Activated CD4-positive, CD25-positive, alpha-beta regulatory T cell treated with anti-CD3 and anti-CD28 coated beads, Interleukin-2, amount 50 U/mL, for 24 hours (primary cell): ENCODE measurements at regions not wholly inside any gene's neighbourhood (a gene's known extent, or its start where the extent isn't known, plus 50 kb on each side); places are given as distances from the start of the nearest gene placed in this dataset.
A peak's percentile ranks its signal among the peaks of the same experiment; 100 is the strongest.
"Not testable (repeated sequence)": the region's sequence is repeated elsewhere in the genome, so short reads cannot be mapped to it uniquely, and the experiment has no call there.

ENCODE experiments used
- ATAC-seq, 2 donors: fragments of 150-1000 bp; cut with Tn5 transposase; one replicate each; pipeline ENCODE4 v1.10.0; 2021; ENCODE audit warnings: mild to moderate bottlenecking in 1 of 2, moderate library complexity in 1 of 2

DNA sequence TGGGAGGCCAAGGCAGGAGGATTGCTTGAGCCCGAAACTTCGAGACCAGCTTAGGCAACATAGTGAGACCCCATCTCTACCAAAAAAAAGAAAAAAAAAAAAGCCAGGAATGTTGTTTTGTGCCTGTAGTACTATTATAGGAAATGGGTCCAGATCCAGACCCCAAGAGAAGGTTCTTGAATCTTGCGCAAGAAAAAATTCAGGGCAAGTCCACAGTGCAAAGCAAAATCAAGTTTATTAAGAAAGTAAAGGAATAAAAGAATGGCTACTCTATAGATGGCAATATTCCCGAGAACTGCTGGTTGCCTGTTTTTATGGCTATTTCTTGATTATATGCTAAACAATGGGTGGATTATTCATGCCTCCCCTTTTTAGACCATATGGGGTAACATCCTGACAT is 51.2 kb upstream of the RDX start:
- ATAC-seq = no peak

DNA sequence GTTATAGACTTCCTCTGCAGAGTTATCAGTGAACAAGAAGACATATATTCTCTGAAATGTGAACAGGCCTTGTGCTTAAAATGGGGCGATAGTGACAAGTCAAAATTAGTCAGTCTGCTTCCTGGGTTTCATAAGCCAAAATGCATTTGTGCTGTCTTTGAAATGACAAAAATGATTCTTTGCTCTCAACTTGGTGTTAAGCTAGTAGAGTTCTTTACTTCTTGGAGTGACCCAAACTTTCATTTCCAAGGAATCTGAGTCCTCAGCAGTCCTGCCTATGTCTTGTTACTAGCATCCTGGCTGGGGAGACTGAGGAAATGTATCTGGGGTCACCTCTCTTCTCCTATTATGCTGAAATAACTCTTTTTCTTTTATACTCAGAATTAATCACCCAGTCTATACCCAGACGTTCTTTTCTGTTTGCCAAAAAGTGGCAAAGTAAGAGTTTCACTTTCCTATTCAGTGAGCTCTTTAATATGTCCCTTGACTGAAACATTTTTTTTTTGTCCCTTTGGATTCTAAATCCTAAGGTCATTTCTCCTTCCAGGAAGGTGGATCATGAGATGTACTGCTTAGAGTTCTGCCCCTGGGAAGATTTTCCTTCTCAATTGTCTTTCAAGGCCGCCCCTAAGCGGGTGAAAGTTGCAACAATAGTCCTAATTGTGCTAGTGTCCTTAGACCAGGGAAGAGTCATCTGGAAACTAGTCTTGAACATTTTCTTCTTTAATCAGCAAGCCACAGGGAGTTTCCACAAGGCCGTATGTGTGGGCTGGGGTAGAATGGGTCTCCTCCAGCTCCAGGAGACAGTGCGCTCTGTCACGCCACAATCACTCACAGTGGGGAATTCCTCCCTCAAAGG is 53.0 kb upstream of the RDX start:
- ATAC-seq = peak; percentile 81 to 83

DNA sequence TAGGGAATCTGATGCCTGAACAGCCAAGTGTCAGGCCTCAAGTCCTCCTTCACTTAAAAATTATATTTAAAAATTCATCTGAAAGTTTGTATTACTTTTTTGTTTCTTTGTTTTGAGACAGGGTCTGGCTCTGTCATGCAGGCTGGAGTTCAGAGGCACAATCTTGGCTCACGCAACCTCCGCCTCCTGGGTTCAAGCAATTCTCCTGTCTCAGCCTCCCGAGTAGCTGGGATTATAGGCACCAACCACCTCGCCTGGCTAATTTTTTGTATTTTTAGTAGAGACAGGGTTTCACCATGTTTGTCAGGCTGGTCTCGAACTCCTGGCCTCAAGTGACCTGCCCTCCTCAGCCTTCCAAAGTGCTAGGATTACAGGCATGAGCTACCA is 53.6 kb upstream of the RDX start:
- not testable (repeated sequence) for ATAC-seq

DNA sequence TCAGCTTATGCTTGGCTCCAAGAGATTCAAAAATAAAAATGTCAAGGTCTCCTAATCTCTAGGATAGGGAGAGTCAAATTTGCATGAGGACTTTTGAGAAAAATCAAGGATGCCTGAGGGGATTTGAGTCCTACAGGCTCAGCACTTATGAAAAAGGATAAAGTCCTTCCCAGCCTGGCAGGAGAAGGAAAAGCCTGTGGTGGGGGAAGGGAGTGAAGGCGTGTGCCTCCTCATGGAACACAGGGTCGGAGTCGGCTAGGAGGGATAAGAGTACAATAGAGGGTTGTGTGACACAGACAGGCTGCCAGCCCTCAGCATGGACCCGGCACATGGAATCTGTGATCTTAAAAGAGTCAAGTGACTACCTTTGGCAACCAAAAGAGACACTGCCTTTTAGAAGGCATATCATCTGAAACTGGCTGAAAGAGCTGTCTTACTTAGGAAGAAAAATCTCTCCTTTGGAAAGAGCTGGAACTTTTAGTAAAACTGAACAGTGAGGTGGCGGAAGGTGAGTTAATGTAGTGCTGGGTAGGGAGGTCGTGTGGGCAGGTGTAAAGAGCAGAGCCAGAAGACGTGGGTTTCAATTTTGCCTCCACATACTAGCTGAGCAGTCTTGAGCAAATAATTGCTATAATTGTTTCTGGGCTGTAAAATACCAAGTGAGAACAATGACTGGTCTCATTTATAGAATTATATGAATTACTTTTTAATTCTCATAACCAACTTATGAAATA is 58.8 kb upstream of the RDX start:
- ATAC-seq = no peak

DNA sequence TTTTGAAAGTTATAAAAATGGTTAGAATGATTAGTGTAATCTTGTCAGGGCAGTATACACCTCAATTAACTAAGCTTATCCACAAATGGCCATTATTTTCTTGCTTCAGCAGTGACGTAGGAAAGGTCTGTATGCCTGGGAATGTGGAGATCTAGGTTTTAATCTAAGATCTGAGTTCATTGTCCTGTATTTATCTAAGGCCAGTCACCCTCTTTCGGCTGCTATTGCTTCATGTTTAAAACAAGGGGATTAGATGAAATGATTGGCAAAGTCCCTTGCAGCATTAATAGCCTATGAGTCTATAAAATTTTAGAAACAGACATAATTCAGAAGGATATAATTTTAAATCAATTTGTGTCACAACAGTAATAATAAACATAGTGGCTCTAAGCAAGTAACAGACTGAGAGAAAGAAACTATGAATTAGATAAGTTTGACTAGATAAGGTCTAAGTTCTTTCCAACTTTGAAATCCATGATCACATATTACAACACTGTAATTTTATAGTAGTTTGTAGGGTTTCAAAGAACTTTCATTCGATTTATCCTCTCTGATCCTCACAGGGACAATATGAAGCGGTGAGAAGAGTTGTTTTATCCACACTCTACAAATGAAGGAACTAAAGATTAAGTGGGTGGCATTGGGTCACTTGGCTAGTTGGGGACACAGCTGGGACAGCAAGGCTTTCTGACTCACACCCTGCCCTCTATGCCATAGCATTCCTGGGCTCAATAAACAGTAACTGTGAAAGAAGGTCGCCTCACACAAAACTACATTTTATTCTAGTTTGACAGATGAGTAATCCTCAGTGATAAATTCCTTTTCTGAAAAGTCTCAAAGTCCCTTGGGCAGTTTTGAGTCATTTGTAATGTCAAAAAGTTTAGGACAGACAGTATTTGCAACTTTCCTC is 60.6 kb upstream of the RDX start:
- peak; percentile 38 to 64 for ATAC-seq

DNA sequence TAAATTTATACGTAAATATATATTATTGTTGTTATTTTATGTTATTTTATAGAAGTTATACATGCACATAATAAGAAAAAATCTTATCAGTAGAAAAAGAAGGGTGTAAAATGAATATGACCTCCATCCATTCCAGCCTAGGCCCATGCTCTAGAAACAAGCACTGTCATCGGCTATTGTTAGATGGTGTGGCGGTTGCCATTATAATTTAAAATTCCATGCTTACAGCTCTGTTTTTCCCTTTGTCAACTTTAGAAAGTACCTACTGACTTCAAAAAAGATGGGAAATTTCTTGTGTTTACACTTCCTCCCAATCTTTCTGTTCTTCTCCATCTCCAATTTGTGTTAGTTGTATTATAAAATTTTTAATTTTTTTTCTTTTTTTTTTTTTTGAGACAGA is 61.9 kb upstream of the RDX start:
- no peak for ATAC-seq

DNA sequence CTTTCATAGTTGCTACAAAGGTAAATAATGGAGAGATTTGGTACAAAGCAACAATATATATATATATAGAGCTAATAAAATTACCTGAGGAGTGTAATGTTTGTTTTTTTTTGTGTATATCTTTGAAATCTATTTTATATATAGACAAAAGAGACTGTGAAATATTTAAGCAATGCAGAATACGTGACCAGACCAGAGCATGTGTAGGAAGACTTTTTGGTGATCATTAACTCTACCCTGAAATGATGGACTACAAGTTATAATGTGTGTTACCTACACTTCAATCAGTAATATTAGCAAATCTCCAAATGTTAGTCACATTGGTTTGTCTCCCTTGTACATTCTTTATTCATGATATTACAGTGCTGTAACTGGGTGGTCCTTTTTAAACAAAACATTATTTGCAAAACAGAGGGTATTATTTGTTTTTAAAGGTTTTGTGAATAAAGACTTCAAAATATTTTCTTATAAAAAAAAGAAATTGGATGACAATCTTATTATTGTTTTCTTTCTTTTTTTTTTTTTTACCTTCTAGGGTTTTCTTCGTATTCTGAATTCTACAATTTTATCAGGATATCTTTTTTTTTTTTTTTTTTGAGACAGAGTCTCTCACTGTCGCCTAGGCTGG is 64.5 kb upstream of the RDX start:
- ATAC-seq = not testable (repeated sequence)

DNA sequence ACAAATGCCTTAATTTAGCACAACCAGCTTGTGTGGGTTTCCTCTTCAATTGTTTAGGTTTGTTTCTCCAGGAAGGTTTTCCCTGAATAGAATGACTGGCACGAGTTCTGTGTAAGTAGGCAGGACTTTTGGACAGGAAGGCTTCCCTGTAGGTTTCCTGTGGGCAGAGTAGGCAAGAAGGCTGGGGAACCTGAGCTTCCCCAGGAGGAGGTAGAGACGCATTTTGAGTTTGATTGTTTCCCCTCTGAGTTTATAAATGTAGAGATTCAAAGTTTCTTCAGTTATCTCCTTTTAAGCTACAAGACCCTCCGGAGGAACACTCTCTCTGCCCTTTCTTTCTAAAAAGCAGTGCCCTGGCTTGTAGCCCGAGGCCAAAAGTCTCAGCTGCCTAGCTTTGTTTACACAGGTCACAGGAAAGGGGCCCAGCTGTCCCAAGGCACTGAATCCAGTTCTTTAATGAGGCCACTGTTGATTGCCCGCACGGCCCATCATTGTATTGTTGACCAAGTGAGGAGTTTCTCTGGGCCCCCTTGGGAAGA is 66.6 kb upstream of the RDX start:
- ATAC-seq = no peak

DNA sequence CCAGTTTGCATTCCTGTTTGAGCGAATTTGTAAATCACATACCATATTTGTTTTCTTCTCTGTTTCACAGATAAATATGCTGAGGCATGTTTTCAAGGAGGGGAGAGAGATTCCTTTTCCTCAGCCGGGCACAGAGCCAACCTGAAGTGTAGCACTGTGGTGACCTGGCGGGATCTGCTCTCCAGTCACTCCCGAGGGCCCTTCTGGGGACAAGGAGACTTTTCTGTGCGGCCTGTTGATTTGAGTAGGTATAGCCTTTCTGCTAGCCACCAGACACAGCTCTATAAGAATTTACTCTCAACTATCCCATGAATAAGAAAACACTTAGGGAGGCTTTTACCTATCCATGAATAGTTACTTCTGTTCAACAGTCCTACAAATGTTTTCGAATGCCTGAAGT is 63.5 kb upstream of the FDX1 start:
- no peak for ATAC-seq

DNA sequence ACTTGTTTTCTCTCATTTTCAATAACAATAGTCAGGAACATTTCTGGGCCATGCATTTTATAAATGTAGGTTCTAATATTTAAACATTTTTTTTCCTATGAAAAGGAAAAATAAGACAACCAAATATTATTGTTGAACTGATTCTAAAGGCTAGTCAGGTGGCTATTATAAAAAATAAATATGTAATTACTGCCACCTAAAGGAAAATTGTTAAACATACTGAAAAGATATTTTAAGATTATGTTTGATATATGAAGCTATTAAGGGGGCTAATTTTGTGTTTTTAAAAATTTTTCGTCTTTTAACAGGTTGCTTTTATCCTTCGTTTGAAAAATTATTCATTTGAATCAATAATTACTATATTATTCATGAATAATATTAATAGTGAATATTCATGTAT is 62.2 kb upstream of the FDX1 start:
- ATAC-seq = no peak

DNA sequence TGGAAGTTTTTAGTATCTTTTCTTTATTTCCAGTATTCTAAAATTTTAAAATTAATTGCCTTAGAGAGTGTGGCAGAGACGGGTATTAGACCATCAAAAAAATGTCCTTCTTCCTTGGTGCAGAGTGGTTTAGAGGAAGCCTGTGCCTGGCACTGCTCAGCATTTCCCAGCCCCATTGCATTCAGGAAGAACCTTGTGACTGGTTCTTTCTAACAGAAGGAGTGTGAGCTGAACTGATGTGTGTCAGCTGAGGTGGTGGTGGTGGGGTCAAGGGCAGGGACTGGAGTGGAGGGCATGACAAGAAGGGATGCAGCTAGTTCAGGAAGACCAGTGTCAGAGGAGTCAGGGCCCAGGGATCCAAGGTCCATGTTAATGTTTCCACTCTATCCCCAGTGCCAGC is 58.7 kb upstream of the FDX1 start:
- ATAC-seq = no peak

DNA sequence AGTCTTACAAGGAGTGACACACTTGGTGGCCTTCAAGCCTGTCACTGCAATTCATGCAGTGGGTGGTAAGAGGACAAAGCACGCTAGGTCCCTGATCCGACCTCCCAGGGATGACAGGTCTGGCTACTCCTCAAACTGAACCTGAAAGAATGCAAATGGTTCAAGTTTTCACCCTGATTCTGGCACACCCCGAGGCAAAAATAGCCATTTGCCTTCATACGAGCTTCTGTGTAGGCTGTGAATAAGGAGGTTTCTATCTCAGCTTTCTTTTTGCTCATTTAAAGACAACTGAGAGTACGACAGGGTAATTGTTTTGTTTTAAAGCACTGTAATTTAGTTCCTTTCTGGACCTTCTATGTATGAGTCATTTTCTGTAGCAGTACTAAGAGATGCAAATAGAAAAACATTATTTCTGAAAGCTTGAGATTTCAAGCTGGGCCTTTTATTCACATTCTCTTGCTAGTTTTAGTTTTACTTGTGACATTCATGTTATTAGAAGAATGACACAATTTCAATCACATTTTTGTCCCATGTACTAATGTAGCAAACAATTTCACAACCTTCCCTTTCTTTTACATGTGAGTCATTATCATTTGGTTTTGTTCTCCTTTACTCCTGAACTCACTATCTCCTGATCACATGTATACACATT is 56.6 kb upstream of the FDX1 start:
- peak; percentile 81 to 83 for ATAC-seq

DNA sequence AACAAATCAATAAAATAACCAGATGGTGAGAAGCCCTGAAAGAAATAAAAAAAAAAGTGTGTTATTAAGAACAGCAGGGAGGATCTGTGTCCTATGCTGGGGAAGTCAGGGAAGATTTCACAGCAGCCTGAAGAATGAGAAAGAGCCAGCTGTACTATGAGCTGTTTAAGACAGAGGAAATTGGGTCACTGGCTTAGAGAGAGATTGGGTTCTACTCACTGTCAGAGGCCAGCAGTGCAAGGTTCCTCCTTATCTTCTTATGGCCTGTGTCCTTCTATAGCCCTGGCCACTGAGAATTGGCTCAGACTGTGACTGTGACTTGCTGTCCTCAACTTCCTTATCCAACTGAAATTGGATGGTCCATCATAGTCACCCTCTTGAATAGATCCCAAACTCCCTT is 54.8 kb upstream of the FDX1 start:
- ATAC-seq = no peak

DNA sequence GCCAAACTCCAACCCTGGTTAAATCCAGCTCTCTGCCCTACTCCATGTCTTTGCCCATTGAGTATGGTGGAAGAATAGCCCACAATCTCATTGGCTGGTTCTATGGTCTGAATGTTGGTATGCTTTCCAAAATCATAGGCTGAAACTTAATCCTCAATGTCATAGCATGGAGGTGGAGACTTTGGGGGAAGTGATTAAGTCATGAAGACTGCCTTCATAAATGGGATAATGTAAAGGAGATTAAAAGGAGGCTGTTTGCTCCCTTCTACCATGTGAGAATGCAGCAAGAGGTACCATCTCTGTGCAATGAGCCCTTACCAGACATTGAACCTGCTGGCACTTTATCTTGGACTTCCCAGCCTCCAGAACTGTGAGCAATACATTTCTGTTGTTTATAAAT is 54.4 kb upstream of the FDX1 start:
- no peak for ATAC-seq

DNA sequence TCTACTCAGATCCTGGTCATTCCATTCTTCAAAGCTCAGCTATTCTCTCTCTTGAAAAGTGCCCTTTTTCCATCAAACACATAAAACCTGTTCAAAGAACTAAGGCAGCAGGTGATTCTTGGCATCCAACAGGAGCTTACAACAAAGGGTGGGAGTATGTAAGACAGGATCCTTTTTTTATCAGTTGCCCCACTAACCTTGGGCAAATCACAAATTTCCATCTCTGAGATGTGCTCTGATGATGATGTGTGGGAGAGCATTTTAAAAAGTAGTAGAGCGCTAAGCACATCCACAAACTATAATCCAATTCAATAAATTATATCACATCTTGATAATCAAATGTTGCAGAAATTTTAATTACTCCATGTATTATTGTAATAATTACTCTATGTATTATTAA is 53.7 kb upstream of the FDX1 start:
- no peak for ATAC-seq

DNA sequence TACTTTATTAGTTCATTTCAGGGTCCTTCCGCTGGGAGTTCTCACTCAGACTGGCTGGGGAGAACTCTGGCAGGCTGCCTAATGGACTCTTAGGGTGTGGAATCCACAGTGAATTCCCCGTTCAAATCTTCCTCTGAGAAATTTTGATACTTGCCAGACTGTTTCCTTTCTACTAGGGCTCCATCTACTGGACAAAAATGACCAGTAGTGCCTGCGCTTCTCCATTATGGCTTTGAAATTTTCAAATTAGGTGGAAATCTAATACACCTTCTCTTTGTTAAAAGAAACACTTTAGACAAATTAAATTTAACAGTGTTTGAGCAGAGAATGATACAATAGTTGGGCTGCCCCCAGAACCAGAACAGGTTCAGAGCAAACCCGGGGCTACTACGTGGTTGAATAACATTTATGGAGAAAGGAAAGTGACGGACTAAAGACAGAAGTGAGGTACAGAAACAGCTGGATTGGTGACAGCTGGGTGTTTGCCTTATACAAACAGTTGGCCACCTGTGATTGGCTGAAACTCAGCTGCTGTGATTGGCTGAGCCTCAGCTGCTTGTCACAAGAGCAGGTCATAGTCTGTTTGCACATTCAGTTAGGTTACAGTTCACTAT is 52.9 kb upstream of the FDX1 start:
- no peak for ATAC-seq

DNA sequence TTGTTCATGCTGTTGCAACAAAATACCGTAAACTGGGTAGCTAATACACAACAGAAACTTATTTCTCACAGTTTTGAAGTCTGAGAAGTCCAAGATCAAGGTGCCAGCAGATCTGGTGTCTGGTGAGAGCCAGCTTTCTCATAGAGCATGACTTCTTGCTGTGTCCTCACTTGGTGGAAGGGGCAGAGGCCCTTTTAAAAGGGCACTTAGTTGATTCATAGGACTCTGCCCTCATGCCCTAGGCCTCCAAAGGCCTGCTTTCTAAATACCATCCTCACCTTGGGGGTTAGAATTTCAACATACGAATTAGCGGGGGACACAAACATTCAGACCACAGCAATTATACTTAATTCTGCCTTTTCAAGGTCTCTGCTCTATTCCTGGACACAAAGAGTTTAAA is 52.3 kb upstream of the FDX1 start:
- no peak for ATAC-seq

DNA sequence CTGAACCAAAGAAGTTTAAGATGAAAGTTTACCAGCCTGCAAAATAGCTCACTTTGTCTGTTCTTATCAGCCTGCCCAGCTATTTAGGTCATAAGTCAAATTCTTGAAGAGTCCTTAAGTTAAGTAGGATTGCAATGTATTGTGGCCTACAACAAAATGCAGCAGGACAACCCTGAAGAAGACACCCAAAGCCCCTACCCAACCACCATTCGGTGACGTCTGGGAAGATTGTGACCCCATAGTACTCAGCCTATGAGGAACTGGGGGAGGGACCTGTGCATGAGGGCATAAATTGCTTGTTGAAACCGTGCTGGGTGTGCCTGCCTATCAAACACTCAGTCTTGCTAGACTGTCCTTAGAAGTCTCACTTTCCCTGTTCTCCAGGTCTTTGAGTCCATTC is 50.5 kb upstream of the FDX1 start:
- no peak for ATAC-seq

DNA sequence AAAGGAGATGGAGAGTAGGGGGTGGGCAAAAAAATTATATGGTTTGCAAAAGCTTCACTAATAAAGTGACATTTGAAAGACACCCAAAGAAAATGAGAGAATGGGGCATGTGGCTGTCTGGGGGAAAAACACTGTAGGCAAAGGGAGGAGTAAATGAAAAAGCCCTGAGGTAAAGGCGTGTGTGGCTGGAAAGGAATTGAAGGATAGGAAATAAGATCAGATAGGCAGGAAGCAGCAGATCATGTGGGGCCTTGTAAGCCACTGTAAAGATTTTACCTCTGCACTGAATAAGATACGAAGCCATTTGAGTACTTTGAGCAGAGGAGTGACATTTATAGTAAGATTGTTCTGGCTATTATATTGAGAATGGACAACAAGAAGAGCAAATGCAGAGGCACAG is 49.8 kb upstream of the FDX1 start:
- ATAC-seq = no peak
